ENCODE measurements at regions not wholly inside any gene's neighbourhood (a gene's known extent, or its start where the extent isn't known, plus 50 kb on each side); places are given as distances from the start of the nearest gene placed in this dataset.

- no peak for DNase-seq (ENCODE audit: low read depth in 2 of 2)
Observed at GRCh38 chr18:25647404-25647803, 295.4 kb upstream of the ZNF521 start.

- no peak for DNase-seq (ENCODE audit: low read depth in 2 of 2)
Observed at GRCh38 chr18:25646971-25647370, 295.0 kb upstream of the ZNF521 start.

GRCh38 chr18:25639596-25639995 lies 287.6 kb upstream of the ZNF521 start:
- no peak for DNase-seq (ENCODE audit: low read depth in 2 of 2)

- DNase-seq (ENCODE audit: low read depth in 2 of 2), result no peak
Observed at GRCh38 chr18:25633563-25633962, 281.6 kb upstream of the ZNF521 start.

GRCh38 chr18:25630682-25631081 lies 278.7 kb upstream of the ZNF521 start:
- no peak for DNase-seq (ENCODE audit: low read depth in 2 of 2)

- DNase-seq (ENCODE audit: low read depth in 2 of 2), result no peak
Observed at GRCh38 chr18:25621682-25622081, 269.7 kb upstream of the ZNF521 start.

GRCh38 chr18:25621144-25621543 lies 269.2 kb upstream of the ZNF521 start:
- DNase-seq (ENCODE audit: low read depth in 2 of 2), result no peak

GRCh38 chr18:25614168-25614567 lies 262.2 kb upstream of the ZNF521 start:
- no peak for DNase-seq (ENCODE audit: low read depth in 2 of 2)

GRCh38 chr18:25612466-25612865 lies 260.5 kb upstream of the ZNF521 start:
- DNase-seq (ENCODE audit: low read depth in 2 of 2), result no peak

- DNase-seq (ENCODE audit: low read depth in 2 of 2), result no peak
Observed at GRCh38 chr18:25608091-25608490, 256.1 kb upstream of the ZNF521 start.

GRCh38 chr18:25604894-25605597 lies 253.1 kb upstream of the ZNF521 start:
- DNase-seq (ENCODE audit: low read depth in 2 of 2), result no peak

GRCh38 chr18:25604196-25604893 lies 252.4 kb upstream of the ZNF521 start:
- no peak for DNase-seq (ENCODE audit: low read depth in 2 of 2)

GRCh38 chr18:25599443-25599842 lies 247.5 kb upstream of the ZNF521 start:
- DNase-seq (ENCODE audit: low read depth in 2 of 2), result no peak

- DNase-seq (ENCODE audit: low read depth in 2 of 2), result no peak
Observed at GRCh38 chr18:25597476-25597875, 245.5 kb upstream of the ZNF521 start.

GRCh38 chr18:25595274-25596060 lies 243.5 kb upstream of the ZNF521 start:
- no peak for DNase-seq (ENCODE audit: low read depth in 2 of 2)

- DNase-seq (ENCODE audit: low read depth in 2 of 2), result no peak
Observed at GRCh38 chr18:25594351-25594750, 242.4 kb upstream of the ZNF521 start.

GRCh38 chr18:25592804-25593360 lies 240.9 kb upstream of the ZNF521 start:
- DNase-seq (ENCODE audit: low read depth in 2 of 2), result no peak

GRCh38 chr18:25590456-25590855 lies 238.5 kb upstream of the ZNF521 start:
- no peak for DNase-seq (ENCODE audit: low read depth in 2 of 2)

GRCh38 chr18:25587545-25587944 lies 235.6 kb upstream of the ZNF521 start:
- no peak for DNase-seq (ENCODE audit: low read depth in 2 of 2)

GRCh38 chr18:25568986-25569385 lies 217.0 kb upstream of the ZNF521 start:
- no peak for DNase-seq (ENCODE audit: low read depth in 2 of 2)

- DNase-seq (ENCODE audit: low read depth in 2 of 2), result no peak
Observed at GRCh38 chr18:25563816-25564683, 212.1 kb upstream of the ZNF521 start.

Data from stimulated activated CD8-positive, alpha-beta memory T cell treated with anti-CD3 and anti-CD28 coated beads, Interleukin-15, amount 100 ng/mL, for 48 hours (primary cell).